IMR-90 (cell line): ENCODE measurements at regions not wholly inside any gene's neighbourhood (a gene's known extent, or its start where the extent isn't known, plus 50 kb on each side); places are given as distances from the start of the nearest gene placed in this dataset.

Experiments
- ATAC-seq: fragments of 200-7000 bp; cut with Tn5 transposase; 2 replicates; pipeline ENCODE4 v1.9.1; 2020; ENCODE audit warnings: low read depth, mild to moderate bottlenecking, moderate library complexity
- BruUV-seq: library from RNA; stranded (reverse); fragments of 400-500 nt; replicated peaks from 2 replicates; lab custom pipeline; 2021; lab: Mats Ljungman, UMichigan
- CTCF ChIA-PET: fragments of 300-600 bp; formaldehyde crosslinking; extraction: SDS; loops from one replicate; lab custom pipeline; 2021; ENCODE audit warnings: antibody characterized with exemption; lab: Yijun Ruan, JAX
- POLR2A ChIA-PET: fragments of 300-600 bp; sonication (Branson Sonifier 250); formaldehyde crosslinking; loops from one replicate; lab custom pipeline; 2022; ENCODE audit warnings: antibody characterized with exemption; ENCODE audit not compliant: unreplicated experiment; lab: Charles Lee
- DNase-seq: peaks from one replicate; pipeline ENCODE4 v3.0.0; 2013
- H2AFZ ChIP-seq: replicated peaks from 2 replicates; pipeline ENCODE3; 2013; ENCODE audit warnings: low read length, mild to moderate bottlenecking; ENCODE audit not compliant: poor library complexity
- H2AK5ac ChIP-seq: 2 replicates; pipeline ENCODE4 v1.6.1; 2013; ENCODE audit warnings: low read depth, low read length, inconsistent platforms
- H2AK9ac ChIP-seq: replicated peaks from 2 replicates; pipeline ENCODE3; 2013; ENCODE audit warnings: mild to moderate bottlenecking, low read depth, low read length, moderate library complexity; ENCODE audit not compliant: poor library complexity
- H2BK120ac ChIP-seq: 2 replicates; pipeline ENCODE4 v1.6.1; 2013; ENCODE audit warnings: low read depth, low read length, inconsistent platforms
- H2BK15ac ChIP-seq: 3 replicates; pipeline ENCODE4 v1.6.1; 2013; ENCODE audit warnings: low read depth, low read length, inconsistent platforms
- H2BK20ac ChIP-seq: 2 replicates; pipeline ENCODE4 v1.6.1; 2013; ENCODE audit warnings: low read depth, mild to moderate bottlenecking, inconsistent platforms, low read length, moderate library complexity
- H2BK5ac ChIP-seq: 2 replicates; pipeline ENCODE4 v1.6.1; 2013; ENCODE audit warnings: mild to moderate bottlenecking, low read depth, low read length, inconsistent platforms; ENCODE audit not compliant: poor library complexity, severe bottlenecking
- H3K14ac ChIP-seq: replicated peaks from 2 replicates; pipeline ENCODE4 v1.6.1; 2013; ENCODE audit warnings: low read depth, low read length, inconsistent platforms
- H3K18ac ChIP-seq: 2 replicates; pipeline ENCODE4 v1.6.1; 2013; ENCODE audit warnings: low read depth, low read length, control low read depth
- H3K23ac ChIP-seq: 2 replicates; pipeline ENCODE4 v1.6.1; 2013; ENCODE audit warnings: low read depth, low read length, inconsistent platforms
- H3K27ac ChIP-seq: 2 replicates; pipeline ENCODE4 v1.5.1; 2013; ENCODE audit warnings: mild to moderate bottlenecking, control low read depth, low read length; ENCODE audit not compliant: insufficient read depth
- H3K27me3 ChIP-seq: 2 replicates; pipeline ENCODE4 v1.6.1; 2013; ENCODE audit warnings: low read length; ENCODE audit not compliant: control insufficient read depth, insufficient read depth
- H3K36me3 ChIP-seq: 2 replicates; pipeline ENCODE4 v1.6.1; 2013; ENCODE audit warnings: low read length, mixed read lengths; ENCODE audit not compliant: control insufficient read depth, insufficient read depth
- H3K4ac ChIP-seq: 2 replicates; pipeline ENCODE4 v1.6.1; 2013; ENCODE audit warnings: low read depth, low read length, inconsistent platforms
- H3K4me1 ChIP-seq: 2 replicates; pipeline ENCODE4 v1.6.1; 2013; ENCODE audit warnings: low read length, mixed read lengths; ENCODE audit not compliant: control insufficient read depth, insufficient read depth
- H3K4me2 ChIP-seq: 2 replicates; pipeline ENCODE4 v1.6.1; 2013; ENCODE audit warnings: low read depth, mild to moderate bottlenecking, control low read depth, low read length, moderate library complexity
- H3K4me3 ChIP-seq: 2 replicates; pipeline ENCODE4 v1.5.1; 2013; ENCODE audit warnings: low read depth, mild to moderate bottlenecking, control low read depth, low read length, moderate library complexity; ENCODE audit not compliant: insufficient read depth
- H3K56ac ChIP-seq: 2 replicates; pipeline ENCODE4 v1.6.1; 2013; ENCODE audit warnings: low read length, inconsistent platforms; ENCODE audit not compliant: insufficient read depth; ENCODE audit errors: extremely low read depth
- H3K79me1 ChIP-seq, 2 experiments: 2 replicates each; pipeline ENCODE4 v1.6.1; 2013; ENCODE audit warnings: low read length in 2 of 2, inconsistent platforms in 1 of 2, low read depth in 1 of 2
- H3K9ac ChIP-seq: 2 replicates; pipeline ENCODE4 v1.6.1; 2013; ENCODE audit warnings: low read depth, low read length, control low read depth
- H3K9me1 ChIP-seq: 2 replicates; pipeline ENCODE4 v1.6.1; 2013; ENCODE audit warnings: low read length, inconsistent platforms; ENCODE audit not compliant: insufficient read depth
- H3K9me3 ChIP-seq: 2 replicates; pipeline ENCODE4 v1.6.1; 2013; ENCODE audit warnings: low read length; ENCODE audit not compliant: control insufficient read depth, insufficient read depth
- H4K20me1 ChIP-seq: 2 replicates; pipeline ENCODE4 v1.6.1; 2013; ENCODE audit warnings: low read length, inconsistent platforms; ENCODE audit not compliant: insufficient read depth
- H4K5ac ChIP-seq: 2 replicates; pipeline ENCODE4 v1.6.1; 2013; ENCODE audit warnings: mild to moderate bottlenecking, low read depth, low read length, control low read depth
- H4K8ac ChIP-seq, 2 experiments: 2 replicates each; pipeline ENCODE4 v1.6.1; 2013; ENCODE audit warnings: low read depth in 2 of 2, low read length in 2 of 2, control low read depth in 1 of 2, inconsistent platforms in 1 of 2
- H4K91ac ChIP-seq: 2 replicates; pipeline ENCODE4 v1.6.1; 2013; ENCODE audit warnings: low read depth, low read length, inconsistent platforms; ENCODE audit not compliant: insufficient read depth
- BHLHE40 ChIP-seq: fragments of 150-350 bp; IDR thresholded peaks from 2 replicates; pipeline ENCODE4 v1.6.1; 2016; ENCODE audit warnings: mild to moderate bottlenecking, low read depth, low read length
- CEBPB ChIP-seq: IDR thresholded peaks from 2 replicates; pipeline ENCODE4 v1.6.1; 2012; ENCODE audit warnings: low read depth, low read length, improper control_type of control experiment
- CHD1 ChIP-seq: IDR thresholded peaks from 2 replicates; pipeline ENCODE4 v1.6.1; 2012; ENCODE audit warnings: low read depth, low read length, improper control_type of control experiment
- CTCF ChIP-seq: conservative IDR thresholded peaks from 2 replicates; pipeline ENCODE4 v1.5.1; 2012; ENCODE audit warnings: mild to moderate bottlenecking, low read depth, low read length, improper control_type of control experiment
- ELK1 ChIP-seq: fragments of 150-350 bp; IDR thresholded peaks from 2 replicates; pipeline ENCODE4 v1.6.1; 2016; ENCODE audit warnings: low read depth, mild to moderate bottlenecking, low read length, moderate library complexity, borderline replicate concordance
- FOS ChIP-seq: fragments of 150-350 bp; IDR thresholded peaks from 2 replicates; pipeline ENCODE4 v1.6.1; 2016; ENCODE audit warnings: low read depth, low read length
- MAFK ChIP-seq: IDR thresholded peaks from 2 replicates; pipeline ENCODE4 v1.6.1; 2012; ENCODE audit warnings: low read depth, low read length, improper control_type of control experiment
- MAZ ChIP-seq: IDR thresholded peaks from 2 replicates; pipeline ENCODE4 v1.6.1; 2012; ENCODE audit warnings: low read depth, mild to moderate bottlenecking, low read length, improper control_type of control experiment, moderate library complexity, borderline replicate concordance
- MXI1 ChIP-seq: IDR thresholded peaks from 2 replicates; pipeline ENCODE4 v1.6.1; 2012; ENCODE audit warnings: low read depth, mild to moderate bottlenecking, low read length, moderate library complexity, borderline replicate concordance
- NFE2L2 ChIP-seq: fragments of 150-350 bp; IDR thresholded peaks from 2 replicates; pipeline ENCODE4 v1.6.1; 2016; ENCODE audit warnings: low read depth, mild to moderate bottlenecking, low read length
- RCOR1 ChIP-seq: IDR thresholded peaks from 2 replicates; pipeline ENCODE4 v1.6.1; 2012; ENCODE audit warnings: mild to moderate bottlenecking, low read length, improper control_type of control experiment; ENCODE audit not compliant: insufficient replicate concordance
- RFX5 ChIP-seq: IDR thresholded peaks from 2 replicates; pipeline ENCODE4 v1.8.0; 2012; ENCODE audit warnings: low read depth, mild to moderate bottlenecking, low read length, moderate library complexity
- SMC3 ChIP-seq: fragments of 150-350 bp; IDR thresholded peaks from 2 replicates; pipeline ENCODE4 v1.6.1; 2016; ENCODE audit warnings: low read depth, mild to moderate bottlenecking, antibody characterized with exemption, low read length, moderate library complexity
- WGBS, 2 experiments: methylation state at CpG; one replicate each; pipeline versions ENCODE4 v1.1.5 to v1.1.7; 2013; ENCODE audit warnings: missing lambda C conversion rate in 2 of 2; ENCODE audit not compliant: insufficient read length in 1 of 2; ENCODE audit errors: extremely low coverage in 2 of 2; 5-methylcytosine and 5-hydroxymethylcytosine counted together
- dilution Hi-C: fragments of 300-500 bp; cut with HindIII; formaldehyde crosslinking; loops from one replicate; pipeline ENCODE4 v1.14.3; 2018; ENCODE audit warnings: low sequenced_read_pairs; ENCODE audit not compliant: unreplicated experiment
- in situ Hi-C: fragments of 300-500 bp; cut with MboI; formaldehyde crosslinking; loops from 3 replicates; pipeline ENCODE4 v1.14.3; 2019; ENCODE audit warnings: low sequenced_read_pairs, inconsistent platforms, mixed read lengths
- intact Hi-C: fragments of 100-400 bp; cut with micrococcal nuclease; formaldehyde crosslinking; loops from 2 replicates; pipeline ENCODE4 v1.10.0; 2022

GRCh38 chr13:86283031-86283430 lies 483.8 kb upstream of the SLITRK6 start:
- H3K27me3 ChIP-seq: no peaks in the 10 kb centered on the region
- ATAC-seq (no peak), DNase-seq (no peak)
- H2BK20ac ChIP-seq: no peak overlapping the region
- H3K4ac ChIP-seq: no peak overlapping the region
- no peak overlapping the region for H2BK15ac ChIP-seq
- H4K91ac ChIP-seq: no peak overlapping the region
- H3K79me1 ChIP-seq: no peaks in the 10 kb centered on the region
- no peak overlapping the region for H2AK9ac ChIP-seq
- H3K9ac ChIP-seq: no peak overlapping the region
- H3K18ac ChIP-seq: no peak overlapping the region
- H3K23ac ChIP-seq: no peak overlapping the region
- ChIA-PET CTCF (no interaction called here), POLR2A (no interaction called here)
- no CpG with 5 or more reads among the region's 3 CpGs for WGBS, 2 experiments
- H2AFZ ChIP-seq: no peak overlapping the region
- no peak overlapping the region for H2BK120ac ChIP-seq
- no TSS peak for BruUV-seq
- no peaks in the 10 kb centered on the region for H3K9me3 ChIP-seq
- no peaks in the 10 kb centered on the region for H3K36me3 ChIP-seq
- H4K8ac ChIP-seq: no peak overlapping the region
- in situ Hi-C loops (no loop called here), dilution Hi-C loops (no loop called here), intact Hi-C loops (no loop called here)
- no peaks in the 10 kb centered on the region for H3K4me1 ChIP-seq
- no peak overlapping the region for H3K56ac ChIP-seq
- no peaks in the 10 kb centered on the region for H4K20me1 ChIP-seq
- H3K4me3 ChIP-seq: no peak overlapping the region
- TF ChIP-seq SMC3: no peak
- TF ChIP-seq MXI1: no peak
- no peak for TF ChIP-seq MAFK
- no peak for TF ChIP-seq FOS
- no peak for TF ChIP-seq CEBPB
- TF ChIP-seq CHD1: no peak
- no peak for TF ChIP-seq MAZ
- no peak for TF ChIP-seq RCOR1
- no peak for TF ChIP-seq BHLHE40
- TF ChIP-seq CTCF: no peak
- no peak for TF ChIP-seq NFE2L2
- no peak for TF ChIP-seq RFX5
- no peak for TF ChIP-seq ELK1
- no peak overlapping the region for H2BK5ac ChIP-seq
- no peak overlapping the region for H3K27ac ChIP-seq
- no peak overlapping the region for H2AK5ac ChIP-seq
- no peak overlapping the region for H4K5ac ChIP-seq
- H3K14ac ChIP-seq: no peak overlapping the region
- no peak overlapping the region for H3K4me2 ChIP-seq
- no peaks in the 10 kb centered on the region for H3K9me1 ChIP-seq
